NCI-H2029 (cell line): ENCODE measurements at regions not wholly inside any gene's neighbourhood (a gene's known extent, or its start where the extent isn't known, plus 50 kb on each side); places are given as distances from the start of the nearest gene placed in this dataset.
"Not testable (repeated sequence)": the region's sequence is repeated elsewhere in the genome, so short reads cannot be mapped to it uniquely, and the experiment has no call there.

Source experiments
- DNase-seq: peaks from one replicate; lab custom pipeline; 2025; lab: John Stamatoyannopoulos, UW

- DNase-seq, result not testable (repeated sequence)
Observed at GRCh38 chr4:38420254-38420653, 243.7 kb upstream of the KLF3 start.

- DNase-seq, result no peak
Observed at GRCh38 chr4:38422850-38423249, 241.1 kb upstream of the KLF3 start.

GRCh38 chr4:38424151-38424871, 239.7 kb upstream of the KLF3 start:
- no peak for DNase-seq

GRCh38 chr4:38426532-38426931, 237.5 kb upstream of the KLF3 start:
- no peak for DNase-seq

GRCh38 chr4:38430841-38431240, 233.2 kb upstream of the KLF3 start:
- DNase-seq, result no peak

GRCh38 chr4:38442073-38442788, 221.8 kb upstream of the KLF3 start:
- DNase-seq, result no peak

- no peak for DNase-seq
Observed at GRCh38 chr4:38449506-38450174, 214.4 kb upstream of the KLF3 start.

GRCh38 chr4:38452009-38452408, 212.0 kb upstream of the KLF3 start:
- no peak for DNase-seq

- no peak for DNase-seq
Observed at GRCh38 chr4:38452542-38452941, 211.5 kb upstream of the KLF3 start.

- no peak for DNase-seq
Observed at GRCh38 chr4:38453253-38453881, 210.6 kb upstream of the KLF3 start.

GRCh38 chr4:38454284-38454683, 209.7 kb upstream of the KLF3 start:
- no peak for DNase-seq

- no peak for DNase-seq
Observed at GRCh38 chr4:38455092-38455862, 208.7 kb upstream of the KLF3 start.

GRCh38 chr4:38456096-38456495, 207.9 kb upstream of the KLF3 start:
- peak; percentile 49 for DNase-seq

- no peak for DNase-seq
Observed at GRCh38 chr4:38461342-38461741, 202.7 kb upstream of the KLF3 start.

GRCh38 chr4:38462367-38463055, 201.5 kb upstream of the KLF3 start:
- no peak for DNase-seq

GRCh38 chr4:38463268-38463958, 200.6 kb upstream of the KLF3 start:
- no peak for DNase-seq

- DNase-seq, result no peak
Observed at GRCh38 chr4:38464328-38464727, 199.7 kb upstream of the KLF3 start.

GRCh38 chr4:38466401-38466800, 197.6 kb upstream of the KLF3 start:
- DNase-seq, result no peak

- no peak for DNase-seq
Observed at GRCh38 chr4:38467296-38467695, 196.7 kb upstream of the KLF3 start.

- DNase-seq, result no peak
Observed at GRCh38 chr4:38468339-38468866, 195.6 kb upstream of the KLF3 start.
